ENCODE measurements at regions not wholly inside any gene's neighbourhood (a gene's known extent, or its start where the extent isn't known, plus 50 kb on each side); places are given as distances from the start of the nearest gene placed in this dataset.

DNA sequence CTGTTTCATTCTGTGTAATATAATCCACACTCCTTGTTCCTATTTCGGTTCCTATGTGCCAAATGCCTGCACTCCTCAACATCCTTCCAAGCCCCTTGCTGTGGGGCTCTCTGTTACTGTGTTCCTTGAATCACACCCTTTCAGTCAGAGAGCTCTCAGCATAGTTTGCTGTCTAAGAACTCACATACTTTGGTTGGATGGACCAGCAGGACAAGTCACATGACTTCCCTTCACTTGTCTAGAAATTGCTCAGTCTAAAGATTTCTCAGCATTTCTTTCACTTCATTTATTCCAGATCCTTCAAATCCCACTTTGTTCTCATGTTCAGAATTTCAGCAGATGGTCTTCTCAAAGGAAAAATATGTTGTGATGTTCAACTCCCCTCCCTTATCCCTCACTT, 203.5 kb upstream of the PFN2 start:
- no peak for DNase-seq (ENCODE audit: low read depth in 2 of 3, low spot score in 2 of 3)

DNA sequence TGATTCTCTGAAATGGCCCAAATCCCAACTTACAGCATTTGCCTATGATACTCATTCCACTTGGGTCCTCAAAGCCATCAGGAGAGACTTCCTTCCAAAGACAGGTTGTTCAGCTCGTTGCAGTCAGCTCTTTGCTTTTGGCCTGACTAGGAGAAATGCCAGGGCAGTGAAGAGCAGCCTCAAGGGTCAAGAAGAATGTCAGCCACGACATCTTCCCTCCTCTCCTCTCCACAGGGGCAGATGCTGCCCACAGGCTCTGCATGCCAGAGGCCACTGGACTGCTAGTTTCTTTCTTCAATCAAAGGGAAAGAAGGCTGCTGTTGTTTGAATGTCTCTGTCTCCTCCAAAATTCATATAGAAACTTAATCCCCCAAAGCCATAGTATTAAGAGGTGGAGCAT, 201.7 kb upstream of the PFN2 start:
- DNase-seq (ENCODE audit: low read depth in 2 of 3, low spot score in 2 of 3), result no peak

DNA sequence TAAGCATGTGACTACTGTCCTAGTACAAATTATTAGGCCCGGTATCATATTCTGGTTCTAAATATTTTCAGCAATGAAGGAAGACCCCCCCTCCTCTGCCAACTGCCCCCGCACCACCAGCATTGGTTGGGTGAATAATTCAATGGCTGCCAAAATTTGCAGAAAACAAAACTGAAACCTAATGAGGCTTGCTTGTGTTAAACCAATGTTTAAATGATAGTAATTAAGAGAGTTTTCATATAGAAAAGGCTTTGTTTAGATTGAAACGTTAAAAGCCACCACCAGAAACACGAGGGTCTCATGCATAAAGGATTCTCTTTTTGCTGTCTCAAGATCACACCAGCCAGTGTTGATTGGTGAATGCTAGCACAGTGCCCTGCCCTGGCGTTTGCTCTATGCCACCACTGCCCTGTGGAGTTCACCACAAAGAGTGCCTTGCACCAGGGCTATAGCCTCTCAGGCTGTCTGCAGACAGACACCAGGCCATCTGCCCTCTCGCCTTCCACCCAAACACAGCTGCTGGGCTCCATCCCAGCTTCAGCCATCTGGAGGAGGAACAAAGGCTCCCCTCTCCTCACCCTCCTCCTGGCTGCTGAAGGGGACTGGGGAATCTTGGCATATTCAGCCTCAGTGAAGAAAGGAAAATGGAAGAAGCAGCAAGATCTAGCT, 200.3 kb upstream of the PFN2 start:
- DNase-seq (ENCODE audit: low read depth in 2 of 3, low spot score in 2 of 3), result no peak

- no peak for DNase-seq (ENCODE audit: low read depth in 2 of 3, low spot score in 2 of 3)
Measured at GRCh38 chr3:150169330-150169940, 198.7 kb upstream of the PFN2 start.

GRCh38 chr3:150168698-150169097, 198.0 kb upstream of the PFN2 start:
- peak in 1 of 3 donors; percentile 6 for DNase-seq (ENCODE audit: low read depth in 2 of 3, low spot score in 2 of 3)

DNA sequence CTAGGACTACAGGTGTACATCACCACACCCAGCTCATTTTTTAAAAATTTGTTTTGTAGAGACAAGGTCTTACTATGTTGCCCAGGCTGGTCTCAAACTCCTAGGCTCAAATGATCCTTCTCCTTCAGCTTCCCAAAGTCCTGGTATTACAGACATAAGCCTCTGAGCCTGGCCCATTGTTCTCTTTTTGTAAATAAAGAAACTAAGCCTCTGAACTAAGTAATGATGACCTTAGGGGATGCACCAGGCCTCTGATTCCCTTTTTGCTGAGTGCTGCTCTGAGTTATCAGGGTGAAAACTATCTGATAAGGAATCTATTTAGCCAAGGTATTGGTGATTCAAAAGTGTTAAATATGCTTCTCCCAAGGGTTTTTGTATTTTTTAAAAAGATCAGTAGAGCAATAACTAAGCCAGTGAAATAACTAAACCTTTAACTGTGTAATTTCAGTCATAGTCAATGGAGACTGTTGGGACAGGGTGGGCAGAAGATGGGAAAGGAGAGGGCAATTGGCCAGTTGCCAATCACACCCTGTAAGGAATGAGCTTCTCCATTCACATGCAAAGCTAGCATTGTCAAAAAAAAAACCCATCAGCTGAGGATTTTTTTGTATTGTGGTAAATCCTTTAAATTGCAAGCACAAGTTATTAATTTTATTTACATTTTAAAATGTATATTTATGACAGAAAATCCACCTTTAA, 194.8 kb upstream of the PFN2 start:
- no peak for DNase-seq (ENCODE audit: low read depth in 2 of 3, low spot score in 2 of 3)

DNA sequence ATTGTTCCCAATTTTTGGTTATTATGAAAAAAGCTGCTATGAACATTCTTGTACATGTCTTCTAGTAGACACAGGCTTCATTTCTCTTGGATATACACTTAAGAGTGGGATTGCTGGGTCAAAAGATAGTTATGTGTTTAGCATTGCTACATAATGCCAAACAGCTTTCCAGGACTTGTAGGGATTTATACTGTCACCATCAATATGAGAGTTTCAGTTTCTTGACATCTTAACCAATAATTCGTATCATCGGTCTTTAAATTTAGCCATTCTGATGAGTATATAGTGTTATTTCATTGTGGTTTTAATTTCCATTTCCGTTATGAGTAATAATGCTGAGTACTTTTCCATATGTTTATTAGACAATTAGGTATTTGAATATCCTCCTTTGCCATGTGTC, 190.3 kb upstream of the PFN2 start:
- no peak for DNase-seq (ENCODE audit: low read depth in 2 of 3, low spot score in 2 of 3)

GRCh38 chr3:150158943-150159625, 188.4 kb upstream of the PFN2 start:
- no peak for DNase-seq (ENCODE audit: low read depth in 2 of 3, low spot score in 2 of 3)

- no peak for DNase-seq (ENCODE audit: low read depth in 2 of 3, low spot score in 2 of 3)
Measured at GRCh38 chr3:150152567-150152966, 181.9 kb upstream of the PFN2 start.

GRCh38 chr3:150150633-150151032, 179.9 kb upstream of the PFN2 start:
- no peak for DNase-seq (ENCODE audit: low read depth in 2 of 3, low spot score in 2 of 3)

DNA sequence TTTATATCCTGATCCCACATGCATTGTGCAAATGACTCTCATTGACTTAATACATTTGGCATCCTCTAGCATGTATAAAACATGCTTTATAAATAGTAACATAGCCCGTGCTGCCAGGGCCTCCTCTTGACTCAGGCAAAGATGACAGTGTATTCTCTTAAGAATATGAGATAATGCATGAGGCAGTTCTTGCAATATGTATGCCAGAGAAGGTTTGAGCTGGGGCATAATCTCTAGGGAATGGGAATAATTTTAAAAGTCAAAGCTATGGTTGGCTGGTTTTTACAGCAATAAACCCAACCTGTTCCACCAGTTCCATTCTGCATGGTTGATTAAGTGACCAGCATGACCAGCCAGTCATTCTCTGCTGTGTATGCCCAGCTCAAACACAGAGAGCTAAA, 179.0 kb upstream of the PFN2 start:
- no peak for DNase-seq (ENCODE audit: low read depth in 2 of 3, low spot score in 2 of 3)

DNA sequence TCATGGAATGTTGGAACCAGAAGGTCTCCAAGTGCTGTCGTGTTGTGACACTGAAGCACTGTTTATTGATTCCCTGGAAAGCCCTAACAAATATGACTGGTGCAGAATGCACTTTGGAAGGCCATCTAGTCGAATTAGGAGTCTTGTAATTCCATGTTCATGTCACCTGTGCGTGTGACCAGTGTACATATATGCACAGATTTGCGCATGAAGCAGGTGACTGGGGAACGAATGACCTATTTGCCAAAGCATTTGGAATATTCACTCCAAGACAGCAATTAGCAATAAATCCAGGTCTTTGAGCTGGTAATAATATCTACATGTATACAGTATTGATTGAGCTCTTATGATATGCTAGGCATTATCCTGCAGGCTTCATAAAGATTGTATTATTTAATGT, 177.5 kb upstream of the PFN2 start:
- no peak for DNase-seq (ENCODE audit: low read depth in 2 of 3, low spot score in 2 of 3)

- no peak for DNase-seq (ENCODE audit: low read depth in 2 of 3, low spot score in 2 of 3)
Measured at GRCh38 chr3:150147776-150148175, 177.1 kb upstream of the PFN2 start.

- DNase-seq (ENCODE audit: low read depth in 2 of 3, low spot score in 2 of 3), result peak in 2 of 3 donors; percentile 48 to 64
Measured at GRCh38 chr3:150146991-150147761, 176.5 kb upstream of the PFN2 start.

- no peak for DNase-seq (ENCODE audit: low read depth in 2 of 3, low spot score in 2 of 3)
Measured at GRCh38 chr3:150145659-150146058, 175.0 kb upstream of the PFN2 start.

DNA sequence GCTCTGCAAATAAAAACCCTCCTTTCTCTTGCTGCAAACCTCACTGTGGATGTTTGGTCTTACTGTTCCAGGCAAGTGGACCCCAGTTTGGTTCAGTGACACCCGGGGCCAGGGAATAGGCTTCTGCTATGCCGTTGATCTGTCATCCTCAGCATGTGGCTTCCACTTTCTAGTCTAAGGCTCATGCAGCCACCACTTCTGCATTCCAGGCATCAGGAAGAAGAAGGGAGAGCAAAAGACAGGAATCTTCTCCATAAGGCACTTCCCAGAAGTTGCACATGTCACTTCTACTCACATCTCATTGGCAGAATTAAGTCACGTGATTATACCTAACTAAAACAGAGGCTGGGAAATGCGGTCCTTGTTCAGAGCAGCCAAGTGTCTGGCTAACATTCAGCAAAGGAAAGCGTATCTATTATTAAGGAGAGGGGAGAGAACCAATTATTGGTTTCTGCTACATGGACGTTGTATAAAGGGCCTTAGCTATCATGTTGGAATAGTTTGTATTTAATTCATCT, 173.6 kb upstream of the PFN2 start:
- DNase-seq (ENCODE audit: low read depth in 2 of 3, low spot score in 2 of 3), result no peak

GRCh38 chr3:150142936-150143335, 172.2 kb upstream of the PFN2 start:
- DNase-seq (ENCODE audit: low read depth in 2 of 3, low spot score in 2 of 3), result no peak

GRCh38 chr3:150141790-150142326, 171.2 kb upstream of the PFN2 start:
- DNase-seq (ENCODE audit: low read depth in 2 of 3, low spot score in 2 of 3), result no peak

DNA sequence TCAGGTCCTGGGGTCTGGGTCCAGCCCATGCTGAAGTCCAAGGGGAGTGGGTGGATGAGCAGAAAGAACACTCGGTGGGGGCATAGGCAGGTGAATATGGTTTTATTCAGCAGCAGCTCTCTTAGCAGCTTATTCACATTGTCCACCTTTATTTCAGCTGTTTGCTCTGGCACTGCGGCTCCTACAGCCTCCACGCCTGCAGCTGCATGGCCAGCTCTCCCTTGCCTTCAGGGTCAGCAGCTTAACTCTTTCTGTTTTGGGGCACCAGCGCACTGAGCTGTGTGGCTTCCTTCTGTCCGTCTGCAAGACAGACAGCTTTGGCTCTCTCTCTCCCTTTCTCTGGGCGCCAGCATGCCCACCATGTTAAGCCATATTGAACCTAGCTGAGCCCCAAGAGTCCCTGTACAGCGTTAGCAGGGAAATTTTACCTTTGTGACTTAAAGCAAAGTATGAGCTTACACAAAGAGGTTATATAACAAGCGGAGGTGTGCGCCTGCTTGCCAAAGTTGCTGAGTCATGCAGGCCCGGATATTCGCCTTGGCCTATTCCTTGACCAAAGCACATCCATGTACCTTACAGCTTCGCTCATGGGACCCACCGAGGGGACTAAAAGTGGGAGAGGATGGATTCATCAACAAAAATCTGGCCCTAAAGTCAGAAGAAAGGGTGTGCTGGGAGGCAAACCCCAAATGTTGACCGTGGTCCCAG, 170.1 kb upstream of the PFN2 start:
- DNase-seq (ENCODE audit: low read depth in 2 of 3, low spot score in 2 of 3), result no peak

GRCh38 chr3:150138824-150139223, 168.1 kb upstream of the PFN2 start:
- no peak for DNase-seq (ENCODE audit: low read depth in 2 of 3, low spot score in 2 of 3)

All from hematopoietic multipotent progenitor cell (in vitro differentiated cells).